NCI-H1694 (cell line): ENCODE measurements at regions not wholly inside any gene's neighbourhood (a gene's known extent, or its start where the extent isn't known, plus 50 kb on each side); places are given as distances from the start of the nearest gene placed in this dataset.

Source experiments
- DNase-seq: peaks from one replicate; lab custom pipeline; 2025; lab: John Stamatoyannopoulos, UW

GRCh38 chr2:121900391-121900790 lies 144.9 kb downstream of the TSN start:
- DNase-seq = no peak

GRCh38 chr2:121902171-121902591 lies 146.7 kb downstream of the TSN start:
- DNase-seq = peak; percentile 83

GRCh38 chr2:121902616-121903015 lies 147.2 kb downstream of the TSN start:
- DNase-seq = peak; percentile 71

- peak; percentile 71 for DNase-seq
Measured at GRCh38 chr2:121903037-121903689, 147.7 kb downstream of the TSN start.

GRCh38 chr2:121904656-121905055 lies 149.2 kb downstream of the TSN start:
- DNase-seq = no peak

- no peak for DNase-seq
Measured at GRCh38 chr2:121905201-121905600, 149.8 kb downstream of the TSN start.

- DNase-seq = no peak
Measured at GRCh38 chr2:121906170-121906569, 150.7 kb downstream of the TSN start.

- DNase-seq = peak; percentile 91
Measured at GRCh38 chr2:121907928-121908327, 152.5 kb downstream of the TSN start.

- no peak for DNase-seq
Measured at GRCh38 chr2:121910139-121910538, 154.7 kb downstream of the TSN start.

- DNase-seq = no peak
Measured at GRCh38 chr2:121911036-121911435, 155.6 kb downstream of the TSN start.

- DNase-seq = no peak
Measured at GRCh38 chr2:121917143-121917542, 161.7 kb downstream of the TSN start.

- no peak for DNase-seq
Measured at GRCh38 chr2:121918231-121918630, 162.8 kb downstream of the TSN start.

- no peak for DNase-seq
Measured at GRCh38 chr2:121919803-121920202, 164.4 kb downstream of the TSN start.

GRCh38 chr2:121925466-121925865 lies 170.0 kb downstream of the TSN start:
- DNase-seq = no peak

- no peak for DNase-seq
Measured at GRCh38 chr2:121943285-121943684, 187.8 kb downstream of the TSN start.

GRCh38 chr2:121944072-121944831 lies 188.8 kb downstream of the TSN start:
- no peak for DNase-seq

GRCh38 chr2:121947674-121948073 lies 192.2 kb downstream of the TSN start:
- no peak for DNase-seq

GRCh38 chr2:121949271-121949670 lies 193.8 kb downstream of the TSN start:
- DNase-seq = no peak

- DNase-seq = peak; percentile 6
Measured at GRCh38 chr2:121955426-121955825, 200.0 kb downstream of the TSN start.

- no peak for DNase-seq
Measured at GRCh38 chr2:121955872-121956271, 200.4 kb downstream of the TSN start.

- DNase-seq = no peak
Measured at GRCh38 chr2:121960251-121960650, 204.8 kb downstream of the TSN start.

GRCh38 chr2:121961761-121962160 lies 206.3 kb downstream of the TSN start:
- no peak for DNase-seq

- no peak for DNase-seq
Measured at GRCh38 chr2:121965661-121966060, 210.2 kb downstream of the TSN start.

- DNase-seq = no peak
Measured at GRCh38 chr2:121966663-121967062, 211.2 kb downstream of the TSN start.
